A673 (cell line): ENCODE measurements at regions not wholly inside any gene's neighbourhood (a gene's known extent, or its start where the extent isn't known, plus 50 kb on each side); places are given as distances from the start of the nearest gene placed in this dataset.

Experiments
- BruUV-seq: library from RNA; stranded (reverse); fragments of 400-500 nt; replicated peaks from 2 replicates; lab custom pipeline; 2021; lab: Mats Ljungman, UMichigan
- CTCF ChIA-PET: fragments of 300-600 bp; sonication (Branson Sonifier 250); formaldehyde crosslinking; loops from one replicate; lab custom pipeline; 2022; ENCODE audit warnings: antibody characterized with exemption; lab: Charles Lee
- POLR2A ChIA-PET: fragments of 300-600 bp; sonication (Branson Sonifier 250); formaldehyde crosslinking; loops from one replicate; lab custom pipeline; 2022; ENCODE audit warnings: antibody characterized with exemption; ENCODE audit not compliant: low non-redundant PET; lab: Charles Lee
- DNase-seq: peaks from one replicate; pipeline ENCODE4 v3.0.0-alpha.2; 2015; ENCODE audit warnings: low spot score
- H3K27ac ChIP-seq: fragments of 200-600 bp; sonication (generic); 2 replicates; pipeline ENCODE4 v1.5.1; 2016; ENCODE audit warnings: mixed run types, low read depth, mild to moderate bottlenecking, mixed read lengths, antibody characterized with exemption, low read length; ENCODE audit not compliant: poor library complexity, severe bottlenecking
- H3K27me3 ChIP-seq: fragments of 200-600 bp; sonication (generic); replicated peaks from 2 replicates; pipeline ENCODE4 v1.6.1; 2017; ENCODE audit warnings: mixed run types, low read depth, mild to moderate bottlenecking, mixed read lengths, antibody characterized with exemption, low read length; ENCODE audit not compliant: insufficient read depth, poor library complexity
- H3K36me3 ChIP-seq: fragments of 200-600 bp; sonication (generic); 2 replicates; pipeline ENCODE4 v1.6.1; 2016; ENCODE audit warnings: mixed run types, mild to moderate bottlenecking, mixed read lengths, antibody characterized with exemption, low read length; ENCODE audit not compliant: insufficient read depth, poor library complexity, severe bottlenecking
- H3K4me1 ChIP-seq: fragments of 200-600 bp; sonication (generic); 2 replicates; pipeline ENCODE4 v1.6.1; 2017; ENCODE audit warnings: mixed run types, mild to moderate bottlenecking, mixed read lengths, antibody characterized with exemption, low read length; ENCODE audit not compliant: insufficient read depth, poor library complexity, severe bottlenecking
- H3K4me3 ChIP-seq: fragments of 200-600 bp; sonication (generic); 2 replicates; pipeline ENCODE4 v1.5.1; 2016; ENCODE audit warnings: low read depth, mixed run types, mild to moderate bottlenecking, mixed read lengths, low read length; ENCODE audit not compliant: poor library complexity, severe bottlenecking
- H3K9me3 ChIP-seq: fragments of 200-600 bp; sonication (generic); 2 replicates; pipeline ENCODE4 v1.6.1; 2016; ENCODE audit warnings: mixed run types, low read depth, mild to moderate bottlenecking, mixed read lengths, antibody characterized with exemption, low read length; ENCODE audit not compliant: poor library complexity, severe bottlenecking
- EZH2 ChIP-seq: fragments of 200-600 bp; sonication (generic); IDR thresholded peaks from 2 replicates; pipeline ENCODE4 v1.6.1; 2017; ENCODE audit warnings: borderline replicate concordance, low read depth, mild to moderate bottlenecking, mixed read lengths, antibody characterized with exemption, low read length; ENCODE audit not compliant: poor library complexity, severe bottlenecking
- intact Hi-C: fragments of 100-400 bp; cut with micrococcal nuclease; formaldehyde crosslinking; loops from one replicate; pipeline ENCODE4 v1.10.0; 2022; ENCODE audit not compliant: unreplicated experiment
- TF ChIP-seq, protein P1 (sequence below): fragments of 300-800, 200-600 bp; sonication (generic); conservative IDR thresholded peaks from 2 replicates; pipeline ENCODE4 v1.5.1; 2017; ENCODE audit warnings: low read depth, mild to moderate bottlenecking, antibody characterized with exemption, low read length, moderate library complexity, mixed read lengths

DNA sequence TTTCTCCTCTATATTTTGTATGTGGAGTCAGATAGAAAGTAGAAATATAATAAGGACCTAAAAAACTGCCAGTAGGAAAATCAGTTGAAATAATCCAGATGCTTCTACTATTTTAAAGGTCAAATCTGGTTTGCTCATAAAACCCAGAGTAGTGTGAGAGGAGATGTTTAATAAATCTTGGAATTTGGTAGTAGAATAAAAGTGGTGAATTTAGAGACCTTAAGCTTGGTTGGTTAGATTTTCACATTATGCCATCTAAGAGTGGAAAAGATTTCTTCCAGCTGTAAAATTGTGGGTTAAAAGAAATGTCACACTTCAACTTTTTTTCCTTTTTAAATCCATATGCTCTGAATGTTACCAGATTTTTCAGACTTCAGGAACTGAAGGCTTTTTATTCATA, 266.4 kb upstream of the GOLIM4 start:
- no peak overlapping the region for H3K4me3 ChIP-seq
- DNase-seq = no peak
- ChIA-PET CTCF (no interaction called here), POLR2A (no interaction called here)
- H3K9me3 ChIP-seq = no peaks in the 10 kb centered on the region
- peaks cover 7% of the 10 kb centered on the region for H3K27me3 ChIP-seq
- no peak for TF ChIP-seq EZH2
- TF ChIP-seq, protein P1, sequence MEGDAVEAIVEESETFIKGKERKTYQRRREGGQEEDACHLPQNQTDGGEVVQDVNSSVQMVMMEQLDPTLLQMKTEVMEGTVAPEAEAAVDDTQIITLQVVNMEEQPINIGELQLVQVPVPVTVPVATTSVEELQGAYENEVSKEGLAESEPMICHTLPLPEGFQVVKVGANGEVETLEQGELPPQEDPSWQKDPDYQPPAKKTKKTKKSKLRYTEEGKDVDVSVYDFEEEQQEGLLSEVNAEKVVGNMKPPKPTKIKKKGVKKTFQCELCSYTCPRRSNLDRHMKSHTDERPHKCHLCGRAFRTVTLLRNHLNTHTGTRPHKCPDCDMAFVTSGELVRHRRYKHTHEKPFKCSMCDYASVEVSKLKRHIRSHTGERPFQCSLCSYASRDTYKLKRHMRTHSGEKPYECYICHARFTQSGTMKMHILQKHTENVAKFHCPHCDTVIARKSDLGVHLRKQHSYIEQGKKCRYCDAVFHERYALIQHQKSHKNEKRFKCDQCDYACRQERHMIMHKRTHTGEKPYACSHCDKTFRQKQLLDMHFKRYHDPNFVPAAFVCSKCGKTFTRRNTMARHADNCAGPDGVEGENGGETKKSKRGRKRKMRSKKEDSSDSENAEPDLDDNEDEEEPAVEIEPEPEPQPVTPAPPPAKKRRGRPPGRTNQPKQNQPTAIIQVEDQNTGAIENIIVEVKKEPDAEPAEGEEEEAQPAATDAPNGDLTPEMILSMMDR = no peak
- H3K4me1 ChIP-seq = no peaks in the 10 kb centered on the region
- no TSS peak for BruUV-seq
- H3K36me3 ChIP-seq = no peaks in the 10 kb centered on the region
- intact Hi-C loops = no loop called here
- H3K27ac ChIP-seq = no peak overlapping the region

DNA sequence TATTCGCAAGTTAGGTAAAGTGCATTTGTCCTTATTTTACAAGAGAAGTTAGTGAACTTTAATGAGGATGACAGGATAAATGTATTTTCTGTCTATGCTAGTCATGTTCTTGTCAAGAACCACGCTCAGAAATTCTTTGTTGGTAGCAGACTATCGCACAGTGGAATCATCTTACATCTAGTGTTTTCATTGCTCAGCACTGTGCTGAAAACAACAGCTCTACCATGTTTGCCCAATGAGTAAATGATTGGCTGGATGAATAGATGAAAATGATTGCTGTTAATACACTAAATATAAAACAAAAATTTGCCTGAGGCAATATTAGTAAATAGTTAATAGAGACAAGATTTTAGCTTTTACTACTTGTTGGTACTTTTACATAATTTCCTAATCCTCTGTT, 265.3 kb upstream of the GOLIM4 start:
- no peak overlapping the region for H3K27ac ChIP-seq
- TF ChIP-seq, protein P1 = no peak
- TF ChIP-seq EZH2 = no peak
- H3K36me3 ChIP-seq = no peaks in the 10 kb centered on the region
- intact Hi-C loops = no loop called here
- H3K4me1 ChIP-seq = no peaks in the 10 kb centered on the region
- BruUV-seq = no TSS peak
- peaks cover 7% of the 10 kb centered on the region for H3K27me3 ChIP-seq
- no peak overlapping the region for H3K4me3 ChIP-seq
- no peaks in the 10 kb centered on the region for H3K9me3 ChIP-seq
- DNase-seq = no peak
- CTCF ChIA-PET = no interaction called here
- POLR2A ChIA-PET = no interaction called here

DNA sequence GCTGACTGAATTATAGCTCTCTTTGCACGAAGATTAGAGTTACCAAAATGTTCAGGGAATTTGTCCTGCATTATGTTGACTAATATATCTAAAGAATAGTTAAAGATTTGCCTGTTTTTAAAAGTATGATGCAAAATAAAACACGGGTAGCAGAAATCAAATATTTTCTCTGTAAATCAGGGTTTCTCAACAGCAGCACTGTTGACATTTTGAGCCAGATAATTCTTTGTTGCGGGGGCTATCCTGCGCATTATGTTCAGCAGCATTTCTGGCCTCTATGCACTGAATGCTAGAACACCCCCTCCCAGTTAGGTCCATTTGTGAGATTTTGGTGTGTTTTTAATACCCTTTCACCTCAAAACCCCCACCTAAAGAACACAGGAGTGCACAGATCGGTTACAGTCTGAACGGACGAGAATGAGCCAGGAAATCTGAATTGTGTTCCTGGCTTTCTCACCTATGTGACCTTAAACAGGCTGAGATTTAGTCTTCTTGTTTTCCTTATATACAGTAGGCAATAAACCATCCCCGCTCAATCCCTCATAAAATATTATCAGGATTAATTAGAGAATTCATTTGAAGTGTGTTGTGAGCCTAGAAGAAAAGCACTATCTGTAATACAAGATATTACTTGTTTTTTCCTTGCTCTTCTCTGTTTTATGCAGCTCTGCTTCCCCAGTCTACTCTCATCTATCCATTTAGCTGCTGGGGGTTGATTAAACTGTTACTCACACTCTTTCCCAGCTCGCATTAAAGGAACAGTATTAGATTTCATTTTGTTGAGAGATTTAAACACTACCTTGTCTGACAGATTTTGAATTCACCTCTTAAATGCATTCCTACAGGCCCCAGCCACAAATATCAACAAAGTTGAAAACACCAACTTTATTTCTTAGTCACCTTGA, 247.5 kb upstream of the GOLIM4 start:
- no peak overlapping the region for H3K27ac ChIP-seq
- H3K9me3 ChIP-seq = no peaks in the 10 kb centered on the region
- TF ChIP-seq, protein P1 = no peak
- TF ChIP-seq EZH2 = no peak
- no TSS peak for BruUV-seq
- H3K4me1 ChIP-seq = peaks cover 11% of the 10 kb centered on the region
- H3K27me3 ChIP-seq = peaks cover 29% of the 10 kb centered on the region
- intact Hi-C loops = no loop called here
- ChIA-PET POLR2A (no interaction called here), CTCF (no interaction called here)
- DNase-seq = no peak
- H3K36me3 ChIP-seq = no peaks in the 10 kb centered on the region
- H3K4me3 ChIP-seq = no peak overlapping the region
